ENCODE measurements at regions not wholly inside any gene's neighbourhood (a gene's known extent, or its start where the extent isn't known, plus 50 kb on each side); places are given as distances from the start of the nearest gene placed in this dataset.
A peak's percentile ranks its signal among the peaks of the same experiment; 100 is the strongest.

GRCh38 chr1:8200317-8201115, 117.4 kb upstream of the SLC45A1 start (continued):
- TF ChIP-seq ZNF782 (CRISPR knock-in tag; IDR thresholded peaks at IDR 0.05; ENCODE audit: borderline replicate concordance) (peak; percentile 60; the same call in 1 of the 2 replicates), ZFP82 (CRISPR knock-in tag; IDR thresholded peaks at IDR 0.05; ENCODE audit: borderline replicate concordance) (no peak), ZBTB7A (CRISPR knock-in tag; IDR thresholded peaks at IDR 0.05) (peak; percentile 85), ZNF430 (CRISPR knock-in tag; IDR thresholded peaks at IDR 0.05) (0 out of 2 replicates have a peak, but pooled peaks have one; percentile 28), BRCA1 (CRISPR knock-in tag; IDR thresholded peaks at IDR 0.05) (no peak), RNF2 (conservative IDR thresholded peaks at IDR 0.05; ENCODE audit: low read depth) (no peak), SRF (IDR thresholded peaks at IDR 0.05; ENCODE audit: low read depth, low read length) (no peak), E2F1 (CRISPR knock-in tag; IDR thresholded peaks at IDR 0.05) (no peak), ERF (CRISPR knock-in tag; IDR thresholded peaks at IDR 0.05) (peak; percentile 74), MED13 (CRISPR knock-in tag; IDR thresholded peaks at IDR 0.05) (0 out of 2 replicates have a peak, but pooled peaks have one; percentile 69), CEBPB (IDR thresholded peaks at IDR 0.05; ENCODE audit: borderline replicate concordance, low read depth, low read length) (no peak), BCL6 (CRISPR knock-in tag; IDR thresholded peaks at IDR 0.05) (peak; percentile 86), ZSCAN29 (CRISPR knock-in tag; conservative IDR thresholded peaks at IDR 0.05) (peak; percentile 72; the same call in 1 of the 2 replicates), REPIN1 (CRISPR knock-in tag; IDR thresholded peaks at IDR 0.05; ENCODE audit: borderline replicate concordance, low read depth) (0 out of 2 replicates have a peak, but pooled peaks have one; percentile 42), PTBP1 (IDR thresholded peaks at IDR 0.05; ENCODE audit: low read depth, low read length, poor library complexity, severe bottlenecking) (no peak), POGZ (CRISPR knock-in tag; IDR thresholded peaks at IDR 0.05) (peak; percentile 72), PLRG1 (conservative IDR thresholded peaks at IDR 0.05) (no peak), ZNF710 (CRISPR knock-in tag; IDR thresholded peaks at IDR 0.05; ENCODE audit: borderline replicate concordance) (peak; percentile 75; the same call in 1 of the 2 replicates)
- TF ChIP-seq, protein P1, sequence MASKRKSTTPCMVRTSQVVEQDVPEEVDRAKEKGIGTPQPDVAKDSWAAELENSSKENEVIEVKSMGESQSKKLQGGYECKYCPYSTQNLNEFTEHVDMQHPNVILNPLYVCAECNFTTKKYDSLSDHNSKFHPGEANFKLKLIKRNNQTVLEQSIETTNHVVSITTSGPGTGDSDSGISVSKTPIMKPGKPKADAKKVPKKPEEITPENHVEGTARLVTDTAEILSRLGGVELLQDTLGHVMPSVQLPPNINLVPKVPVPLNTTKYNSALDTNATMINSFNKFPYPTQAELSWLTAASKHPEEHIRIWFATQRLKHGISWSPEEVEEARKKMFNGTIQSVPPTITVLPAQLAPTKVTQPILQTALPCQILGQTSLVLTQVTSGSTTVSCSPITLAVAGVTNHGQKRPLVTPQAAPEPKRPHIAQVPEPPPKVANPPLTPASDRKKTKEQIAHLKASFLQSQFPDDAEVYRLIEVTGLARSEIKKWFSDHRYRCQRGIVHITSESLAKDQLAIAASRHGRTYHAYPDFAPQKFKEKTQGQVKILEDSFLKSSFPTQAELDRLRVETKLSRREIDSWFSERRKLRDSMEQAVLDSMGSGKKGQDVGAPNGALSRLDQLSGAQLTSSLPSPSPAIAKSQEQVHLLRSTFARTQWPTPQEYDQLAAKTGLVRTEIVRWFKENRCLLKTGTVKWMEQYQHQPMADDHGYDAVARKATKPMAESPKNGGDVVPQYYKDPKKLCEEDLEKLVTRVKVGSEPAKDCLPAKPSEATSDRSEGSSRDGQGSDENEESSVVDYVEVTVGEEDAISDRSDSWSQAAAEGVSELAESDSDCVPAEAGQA (IDR thresholded peaks at IDR 0.05; ENCODE audit: low read depth), result no peak
- TF ChIP-seq, protein P1 (CRISPR knock-in tag; IDR thresholded peaks at IDR 0.05; ENCODE audit: borderline replicate concordance), result no peak
- TF ChIP-seq, protein P2, sequence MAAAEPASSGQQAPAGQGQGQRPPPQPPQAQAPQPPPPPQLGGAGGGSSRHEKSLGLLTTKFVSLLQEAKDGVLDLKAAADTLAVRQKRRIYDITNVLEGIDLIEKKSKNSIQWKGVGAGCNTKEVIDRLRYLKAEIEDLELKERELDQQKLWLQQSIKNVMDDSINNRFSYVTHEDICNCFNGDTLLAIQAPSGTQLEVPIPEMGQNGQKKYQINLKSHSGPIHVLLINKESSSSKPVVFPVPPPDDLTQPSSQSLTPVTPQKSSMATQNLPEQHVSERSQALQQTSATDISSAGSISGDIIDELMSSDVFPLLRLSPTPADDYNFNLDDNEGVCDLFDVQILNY (CRISPR knock-in tag; conservative IDR thresholded peaks at IDR 0.05), result no peak
